KMS-11 (cell line): ENCODE measurements at regions not wholly inside any gene's neighbourhood (a gene's known extent, or its start where the extent isn't known, plus 50 kb on each side); places are given as distances from the start of the nearest gene placed in this dataset.

Experiments used
- H2AFZ ChIP-seq: fragments of 200-600 bp; sonication (generic); 2 replicates; pipeline ENCODE4 v1.6.1; 2016; ENCODE audit warnings: antibody characterized with exemption, mixed run types, low read depth
- H3K27ac ChIP-seq: fragments of 200-600 bp; sonication (generic); 2 replicates; pipeline ENCODE4 v1.6.1; 2016; ENCODE audit warnings: mild to moderate bottlenecking, mixed run types
- H3K27me3 ChIP-seq: fragments of 200-600 bp; sonication (generic); 2 replicates; pipeline ENCODE4 v1.6.1; 2017; ENCODE audit warnings: mild to moderate bottlenecking, low read depth, mixed run types, moderate library complexity; ENCODE audit not compliant: insufficient read depth
- H3K36me3 ChIP-seq: fragments of 200-600 bp; sonication (generic); 2 replicates; pipeline ENCODE4 v1.6.1; 2017; ENCODE audit warnings: mild to moderate bottlenecking, mixed run types; ENCODE audit not compliant: insufficient read depth
- H3K4me1 ChIP-seq: fragments of 200-600 bp; sonication (generic); 2 replicates; pipeline ENCODE4 v1.6.1; 2016; ENCODE audit warnings: mild to moderate bottlenecking, low read depth, mixed run types; ENCODE audit not compliant: poor library complexity, severe bottlenecking
- H3K4me2 ChIP-seq: fragments of 200-600 bp; sonication (generic); 2 replicates; pipeline ENCODE4 v1.7.0; 2016; ENCODE audit warnings: mild to moderate bottlenecking, mixed run types
- H3K4me3 ChIP-seq: fragments of 200-600 bp; sonication (generic); IDR thresholded peaks from 2 replicates; pipeline ENCODE4 v1.6.1; 2017; ENCODE audit warnings: low read depth, low read length, mixed read lengths; ENCODE audit not compliant: insufficient read depth
- H3K79me2 ChIP-seq: fragments of 200-600 bp; sonication (generic); 2 replicates; pipeline ENCODE4 v1.6.1; 2016; ENCODE audit warnings: low read depth, mixed run types; ENCODE audit not compliant: insufficient read depth
- H3K9ac ChIP-seq: fragments of 200-600 bp; sonication (generic); 2 replicates; pipeline ENCODE4 v1.6.1; 2016; ENCODE audit warnings: mild to moderate bottlenecking, mixed run types
- H4K20me1 ChIP-seq: fragments of 200-600 bp; sonication (generic); 2 replicates; pipeline ENCODE4 v1.6.1; 2016; ENCODE audit warnings: mild to moderate bottlenecking, mixed run types; ENCODE audit not compliant: insufficient read depth
- CTCF ChIP-seq: fragments of 200-600 bp; sonication (generic); conservative IDR thresholded peaks from 2 replicates; pipeline ENCODE4 v1.6.1; 2017; ENCODE audit warnings: low read depth, mild to moderate bottlenecking, antibody characterized with exemption, low read length, moderate library complexity, mixed read lengths

GRCh38 chr1:194935864-194936263, 1672.4 kb downstream of the KCNT2 start:
- no peak overlapping the region for H3K4me3 ChIP-seq
- H3K4me1 ChIP-seq = no peaks in the 10 kb centered on the region
- no peak overlapping the region for H3K27ac ChIP-seq
- H3K36me3 ChIP-seq = no peaks in the 10 kb centered on the region
- no peak overlapping the region for H3K4me2 ChIP-seq
- 0 out of 2 replicates have a peak, but pooled peaks have one; percentile 21 for TF ChIP-seq CTCF
- H3K79me2 ChIP-seq = no peaks in the 10 kb centered on the region
- H3K27me3 ChIP-seq = no peaks in the 10 kb centered on the region
- H2AFZ ChIP-seq = no peak overlapping the region
- no peaks in the 10 kb centered on the region for H4K20me1 ChIP-seq
- H3K9ac ChIP-seq = no peak overlapping the region

GRCh38 chr1:194931166-194931565, 1677.1 kb downstream of the KCNT2 start:
- no peak overlapping the region for H3K9ac ChIP-seq
- TF ChIP-seq CTCF = no peak
- no peak overlapping the region for H3K4me2 ChIP-seq
- no peak overlapping the region for H2AFZ ChIP-seq
- no peaks in the 10 kb centered on the region for H3K27me3 ChIP-seq
- no peaks in the 10 kb centered on the region for H3K36me3 ChIP-seq
- H3K79me2 ChIP-seq = no peaks in the 10 kb centered on the region
- no peak overlapping the region for H3K27ac ChIP-seq
- no peaks in the 10 kb centered on the region for H4K20me1 ChIP-seq
- H3K4me1 ChIP-seq = no peaks in the 10 kb centered on the region
- no peak overlapping the region for H3K4me3 ChIP-seq

- Histone ChIP-seq H3K79me2 (no peaks in the 10 kb centered on the region), H3K4me2 (no peak overlapping the region), H2AFZ (no peak overlapping the region), H3K9ac (no peak overlapping the region), H3K27ac (no peak overlapping the region), H4K20me1 (no peaks in the 10 kb centered on the region), H3K4me3 (no peak overlapping the region), H3K4me1 (no peaks in the 10 kb centered on the region), H3K27me3 (no peaks in the 10 kb centered on the region), H3K36me3 (no peaks in the 10 kb centered on the region)
- TF ChIP-seq CTCF = no peak
Observed at GRCh38 chr1:194930132-194930531, 1678.1 kb downstream of the KCNT2 start.

GRCh38 chr1:194929357-194929756, 1678.9 kb downstream of the KCNT2 start:
- no peak overlapping the region for H3K27ac ChIP-seq
- no peaks in the 10 kb centered on the region for H4K20me1 ChIP-seq
- no peaks in the 10 kb centered on the region for H3K79me2 ChIP-seq
- TF ChIP-seq CTCF = no peak
- H3K9ac ChIP-seq = no peak overlapping the region
- H3K4me2 ChIP-seq = no peak overlapping the region
- no peaks in the 10 kb centered on the region for H3K27me3 ChIP-seq
- no peak overlapping the region for H3K4me3 ChIP-seq
- no peaks in the 10 kb centered on the region for H3K36me3 ChIP-seq
- H2AFZ ChIP-seq = no peak overlapping the region
- no peaks in the 10 kb centered on the region for H3K4me1 ChIP-seq
